Mucosa of gallbladder (tissue), 1 donor: ENCODE measurements at regions not wholly inside any gene's neighbourhood (a gene's known extent, or its start where the extent isn't known, plus 50 kb on each side); places are given as distances from the start of the nearest gene placed in this dataset.

ENCODE experiments used
- DNase-seq: peaks from one replicate; pipeline ENCODE4 v3.0.0-alpha.2; 2020; ENCODE audit warnings: low spot score
- donor health status: DM: no; HTN: no; CAD: no.

GRCh38 chr4:18882468-18882867 is 860.9 kb upstream of the LCORL start:
- DNase-seq = no peak

GRCh38 chr4:18881556-18881955 is 860.0 kb upstream of the LCORL start:
- no peak for DNase-seq

GRCh38 chr4:18880871-18881270 is 859.3 kb upstream of the LCORL start:
- DNase-seq = no peak

- no peak for DNase-seq
Observed at GRCh38 chr4:18878561-18878960, 857.0 kb upstream of the LCORL start.

- DNase-seq = no peak
Observed at GRCh38 chr4:18869166-18869565, 847.6 kb upstream of the LCORL start.

- DNase-seq = no peak
Observed at GRCh38 chr4:18860836-18861530, 839.4 kb upstream of the LCORL start.

- no peak for DNase-seq
Observed at GRCh38 chr4:18859468-18859867, 837.9 kb upstream of the LCORL start.

- DNase-seq = no peak
Observed at GRCh38 chr4:18858229-18858922, 836.8 kb upstream of the LCORL start.

- DNase-seq = no peak
Observed at GRCh38 chr4:18850867-18851266, 829.3 kb upstream of the LCORL start.

- DNase-seq = no peak
Observed at GRCh38 chr4:18847249-18847890, 825.8 kb upstream of the LCORL start.

GRCh38 chr4:18846313-18846712 is 824.8 kb upstream of the LCORL start:
- no peak for DNase-seq

- DNase-seq = no peak
Observed at GRCh38 chr4:18844726-18845125, 823.2 kb upstream of the LCORL start.

- DNase-seq = no peak
Observed at GRCh38 chr4:18842431-18842830, 820.9 kb upstream of the LCORL start.

GRCh38 chr4:18840481-18840880 is 818.9 kb upstream of the LCORL start:
- DNase-seq = no peak

GRCh38 chr4:18816228-18816895 is 794.8 kb upstream of the LCORL start:
- DNase-seq = no peak

- DNase-seq = no peak
Observed at GRCh38 chr4:18815779-18816173, 794.2 kb upstream of the LCORL start.

GRCh38 chr4:18815081-18815778 is 793.7 kb upstream of the LCORL start:
- no peak for DNase-seq

GRCh38 chr4:18813771-18814170 is 792.2 kb upstream of the LCORL start:
- DNase-seq = no peak

GRCh38 chr4:18813055-18813454 is 791.5 kb upstream of the LCORL start:
- DNase-seq = no peak

GRCh38 chr4:18803781-18804180 is 782.2 kb upstream of the LCORL start:
- DNase-seq = no peak

- DNase-seq = no peak
Observed at GRCh38 chr4:18798123-18798522, 776.6 kb upstream of the LCORL start.

GRCh38 chr4:18795794-18796193 is 774.2 kb upstream of the LCORL start:
- DNase-seq = no peak
